Astrocyte (in vitro differentiated cells and primary cell): ENCODE measurements at regions not wholly inside any gene's neighbourhood (a gene's known extent, or its start where the extent isn't known, plus 50 kb on each side); places are given as distances from the start of the nearest gene placed in this dataset.

Experiments
- DNase-seq: peaks from one replicate; pipeline ENCODE4 v3.0.0-alpha.2; 2010; ENCODE audit warnings: low read depth
- FAIRE-seq: peaks from 2 replicates; lab custom pipeline; 2011; peaks lifted over from hg19 to GRCh38; lab: Jason Lieb, UNC
- H2AFZ ChIP-seq: 2 replicates; pipeline ENCODE4 v1.6.0; 2012; ENCODE audit warnings: low read depth, low read length, inconsistent platforms
- H3K27ac ChIP-seq: 2 replicates; pipeline ENCODE4 v1.5.1; 2011; ENCODE audit warnings: low read depth, low read length, inconsistent platforms
- H3K27me3 ChIP-seq: 2 replicates; pipeline ENCODE4 v1.6.0; 2011; ENCODE audit warnings: low read length, inconsistent platforms; ENCODE audit not compliant: insufficient read depth
- H3K36me3 ChIP-seq: 2 replicates; pipeline ENCODE4 v1.5.1; 2011; ENCODE audit warnings: low read length, inconsistent platforms; ENCODE audit not compliant: insufficient read depth
- H3K4me1 ChIP-seq: 2 replicates; pipeline ENCODE4 v1.5.1; 2011; ENCODE audit warnings: low read length, inconsistent platforms; ENCODE audit not compliant: insufficient read depth
- H3K4me2 ChIP-seq: 2 replicates; pipeline ENCODE4 v1.6.0; 2012; ENCODE audit warnings: low read length, inconsistent platforms
- H3K4me3 ChIP-seq: 2 replicates; pipeline ENCODE4 v1.5.1; 2011; ENCODE audit warnings: low read depth, mild to moderate bottlenecking, low read length, inconsistent platforms; ENCODE audit not compliant: insufficient read depth
- H3K79me2 ChIP-seq: 2 replicates; pipeline ENCODE4 v1.6.0; 2012; ENCODE audit warnings: mild to moderate bottlenecking, low read length, inconsistent platforms; ENCODE audit not compliant: insufficient read depth
- H3K9ac ChIP-seq: 2 replicates; pipeline ENCODE4 v1.6.0; 2012; ENCODE audit warnings: mild to moderate bottlenecking, low read length, inconsistent platforms
- H3K9me3 ChIP-seq: 2 replicates; pipeline ENCODE4 v1.5.1; 2012; ENCODE audit warnings: low read depth, mild to moderate bottlenecking, low read length, inconsistent platforms; ENCODE audit not compliant: insufficient read depth
- H4K20me1 ChIP-seq: 2 replicates; pipeline ENCODE4 v1.6.0; 2012; ENCODE audit warnings: low read length, inconsistent platforms; ENCODE audit not compliant: insufficient read depth
- H3K27ac Mint-ChIP-seq: one replicate; pipeline ENCODE4 v1.8.0; 2021; ENCODE audit warnings: mild to moderate bottlenecking, mixed read lengths; ENCODE audit not compliant: unreplicated experiment
- H3K27me3 Mint-ChIP-seq: one replicate; pipeline ENCODE4 v1.8.0; 2021; ENCODE audit warnings: low read depth, mixed read lengths; ENCODE audit not compliant: unreplicated experiment
- H3K36me3 Mint-ChIP-seq: one replicate; pipeline ENCODE4 v1.8.0; 2021; ENCODE audit warnings: low read depth, mixed read lengths; ENCODE audit not compliant: unreplicated experiment
- H3K4me1 Mint-ChIP-seq: one replicate; pipeline ENCODE4 v1.8.0; 2021; ENCODE audit warnings: low read depth, mixed read lengths; ENCODE audit not compliant: unreplicated experiment
- H3K4me3 Mint-ChIP-seq: one replicate; pipeline ENCODE4 v1.8.0; 2021; ENCODE audit warnings: mild to moderate bottlenecking, moderate library complexity, mixed read lengths; ENCODE audit not compliant: unreplicated experiment
- H3K9me3 Mint-ChIP-seq: one replicate; pipeline ENCODE4 v1.8.0; 2021; ENCODE audit warnings: mild to moderate bottlenecking, mixed read lengths; ENCODE audit not compliant: unreplicated experiment
- EZH2 ChIP-seq: IDR thresholded peaks from 2 replicates; pipeline ENCODE4 v1.6.1; 2012; ENCODE audit warnings: mild to moderate bottlenecking, low read length, inconsistent platforms; ENCODE audit not compliant: insufficient read depth
- TF ChIP-seq, protein P1 (sequence below): IDR thresholded peaks from 2 replicates; pipeline ENCODE4 v1.5.1; 2011; ENCODE audit warnings: low read depth, mild to moderate bottlenecking, inconsistent platforms, low read length, moderate library complexity; ENCODE audit not compliant: insufficient read depth

DNA sequence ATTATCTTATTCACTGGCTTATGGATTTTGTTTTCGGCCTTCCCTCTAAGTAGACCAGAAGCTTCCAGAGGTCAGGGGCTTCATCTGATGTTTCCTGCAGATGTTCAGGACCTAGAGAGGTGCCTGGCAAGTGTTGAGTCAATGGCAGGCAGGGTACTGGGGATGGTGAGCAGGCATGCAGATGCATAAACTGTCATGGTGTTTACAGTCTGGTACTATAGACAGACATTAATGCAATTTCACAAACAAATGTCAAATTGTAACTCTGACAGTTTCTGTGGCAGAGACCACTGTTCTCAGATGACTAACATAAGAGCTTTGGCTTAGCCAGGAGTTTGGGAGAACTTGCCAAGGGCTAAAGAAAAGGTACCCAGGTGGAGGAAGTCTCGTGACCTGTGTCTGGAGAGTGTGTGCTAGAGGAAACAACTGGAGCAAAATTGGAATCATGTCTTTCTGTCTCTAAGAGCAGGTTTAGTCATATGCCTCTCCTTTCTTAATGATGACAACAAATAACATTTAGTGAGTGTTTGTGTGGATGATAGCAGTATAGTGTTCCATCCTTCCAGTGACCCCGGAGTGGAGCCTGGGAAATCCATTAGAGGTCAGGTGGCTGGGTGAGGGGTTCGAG lies 53.7 kb upstream of the TRAK1 start:
- Mint-ChIP-seq H3K4me3 (no peak overlapping the region), H3K27ac (peak overlapping the region; percentile 75), H3K36me3 (peaks cover 12% of the 10 kb centered on the region), H3K9me3 (peaks cover 1% of the 10 kb centered on the region), H3K27me3 (no peaks in the 10 kb centered on the region), H3K4me1 (peaks cover 54% of the 10 kb centered on the region)
- DNase-seq (no peak), FAIRE-seq (no peak)
- Histone ChIP-seq H3K4me1 (peaks cover 47% of the 10 kb centered on the region), H3K79me2 (peaks cover 86% of the 10 kb centered on the region), H3K27ac (peak overlapping the region; percentile 88), H3K9me3 (no peaks in the 10 kb centered on the region), H4K20me1 (no peaks in the 10 kb centered on the region), H2AFZ (no peak overlapping the region), H3K4me3 (no peak overlapping the region), H3K9ac (peak overlapping the region; percentile 29), H3K4me2 (no peak overlapping the region), H3K36me3 (peaks cover 4% of the 10 kb centered on the region), H3K27me3 (no peaks in the 10 kb centered on the region)
- TF ChIP-seq, protein P1, sequence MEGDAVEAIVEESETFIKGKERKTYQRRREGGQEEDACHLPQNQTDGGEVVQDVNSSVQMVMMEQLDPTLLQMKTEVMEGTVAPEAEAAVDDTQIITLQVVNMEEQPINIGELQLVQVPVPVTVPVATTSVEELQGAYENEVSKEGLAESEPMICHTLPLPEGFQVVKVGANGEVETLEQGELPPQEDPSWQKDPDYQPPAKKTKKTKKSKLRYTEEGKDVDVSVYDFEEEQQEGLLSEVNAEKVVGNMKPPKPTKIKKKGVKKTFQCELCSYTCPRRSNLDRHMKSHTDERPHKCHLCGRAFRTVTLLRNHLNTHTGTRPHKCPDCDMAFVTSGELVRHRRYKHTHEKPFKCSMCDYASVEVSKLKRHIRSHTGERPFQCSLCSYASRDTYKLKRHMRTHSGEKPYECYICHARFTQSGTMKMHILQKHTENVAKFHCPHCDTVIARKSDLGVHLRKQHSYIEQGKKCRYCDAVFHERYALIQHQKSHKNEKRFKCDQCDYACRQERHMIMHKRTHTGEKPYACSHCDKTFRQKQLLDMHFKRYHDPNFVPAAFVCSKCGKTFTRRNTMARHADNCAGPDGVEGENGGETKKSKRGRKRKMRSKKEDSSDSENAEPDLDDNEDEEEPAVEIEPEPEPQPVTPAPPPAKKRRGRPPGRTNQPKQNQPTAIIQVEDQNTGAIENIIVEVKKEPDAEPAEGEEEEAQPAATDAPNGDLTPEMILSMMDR: no peak
- TF ChIP-seq EZH2: no peak

DNA sequence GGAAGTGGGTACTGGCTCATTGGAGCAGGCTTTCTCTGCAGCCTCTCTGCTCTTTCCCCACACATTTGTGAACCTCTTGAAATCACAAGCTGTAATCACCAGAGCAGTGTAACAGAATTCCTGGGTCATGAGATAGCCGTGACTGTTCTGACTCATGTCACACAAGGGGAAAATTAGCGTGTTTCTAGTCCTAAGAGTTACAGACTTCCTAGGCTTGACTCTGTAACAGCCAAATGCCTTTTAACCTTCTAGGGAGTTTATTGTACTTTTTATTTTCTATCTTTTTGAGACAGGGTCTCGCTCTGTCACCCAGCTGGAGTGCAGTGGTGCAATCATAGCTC lies 54.7 kb upstream of the TRAK1 start:
- peak; percentile 96 for DNase-seq
- peaks cover 4% of the 10 kb centered on the region for H3K36me3 ChIP-seq
- H3K4me1 ChIP-seq: peaks cover 55% of the 10 kb centered on the region
- no peak overlapping the region for H2AFZ ChIP-seq
- Mint-ChIP-seq H3K27me3 (no peaks in the 10 kb centered on the region), H3K36me3 (peaks cover 12% of the 10 kb centered on the region), H3K27ac (peak overlapping the region; percentile 99), H3K4me1 (peaks cover 62% of the 10 kb centered on the region), H3K4me3 (peak overlapping the region; percentile 35), H3K9me3 (peaks cover 1% of the 10 kb centered on the region)
- peak; percentile 68 for FAIRE-seq
- peak overlapping the region; percentile 88 for H3K27ac ChIP-seq
- H3K9me3 ChIP-seq: no peaks in the 10 kb centered on the region
- TF ChIP-seq, protein P1: no peak
- TF ChIP-seq EZH2: no peak
- peaks cover 76% of the 10 kb centered on the region for H3K79me2 ChIP-seq
- H3K4me3 ChIP-seq: no peak overlapping the region
- peak overlapping the region; percentile 72 for H3K4me2 ChIP-seq
- no peaks in the 10 kb centered on the region for H3K27me3 ChIP-seq
- H4K20me1 ChIP-seq: no peaks in the 10 kb centered on the region
- peak overlapping the region; percentile 75 for H3K9ac ChIP-seq

DNA sequence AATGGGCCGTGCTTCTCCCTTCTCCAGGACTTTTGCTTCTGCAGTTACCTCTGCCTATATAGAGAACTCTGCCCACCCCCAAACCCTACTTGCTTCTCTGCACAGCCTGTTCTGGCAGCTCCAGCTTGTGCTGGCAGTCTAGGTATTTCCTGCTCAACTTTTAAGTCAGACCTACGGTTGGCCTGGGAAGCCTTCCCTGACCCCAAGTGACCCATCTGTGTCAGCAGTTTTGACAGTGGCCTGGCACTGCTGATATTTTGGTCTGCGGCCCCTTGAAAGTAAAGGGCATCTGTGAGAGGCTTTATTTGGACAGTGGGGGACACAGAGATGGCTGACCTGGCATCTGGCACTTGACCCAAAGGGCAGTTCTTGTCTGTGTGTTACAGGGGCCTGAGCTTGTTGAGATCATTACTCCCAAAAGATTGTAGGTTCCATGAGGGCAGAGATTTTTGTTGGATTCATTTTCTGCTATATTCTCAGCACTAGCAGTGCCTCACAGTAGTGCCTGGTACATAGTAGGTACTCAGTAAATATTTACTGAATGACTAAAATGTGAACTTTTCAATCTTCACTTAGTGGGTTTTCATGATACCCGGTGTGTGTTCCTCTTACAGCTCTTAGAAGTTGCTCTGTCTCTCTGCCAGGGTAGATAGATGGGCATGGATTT lies 55.2 kb upstream of the TRAK1 start:
- TF ChIP-seq, protein P1: no peak
- no peak for TF ChIP-seq EZH2
- DNase-seq (no peak), FAIRE-seq (no peak)
- Mint-ChIP-seq H3K4me1 (peaks cover 61% of the 10 kb centered on the region), H3K36me3 (peaks cover 12% of the 10 kb centered on the region), H3K27ac (peak overlapping the region; percentile 99), H3K9me3 (peaks cover 1% of the 10 kb centered on the region), H3K27me3 (no peaks in the 10 kb centered on the region), H3K4me3 (peak overlapping the region; percentile 35)
- Histone ChIP-seq H3K79me2 (peaks cover 73% of the 10 kb centered on the region), H3K4me2 (peak overlapping the region; percentile 72), H2AFZ (no peak overlapping the region), H3K27ac (peak overlapping the region; percentile 88), H3K36me3 (peaks cover 4% of the 10 kb centered on the region), H3K4me1 (peaks cover 57% of the 10 kb centered on the region), H4K20me1 (no peaks in the 10 kb centered on the region), H3K9me3 (no peaks in the 10 kb centered on the region), H3K27me3 (no peaks in the 10 kb centered on the region), H3K4me3 (no peak overlapping the region), H3K9ac (peak overlapping the region; percentile 75)
